ENCODE measurements at regions not wholly inside any gene's neighbourhood (a gene's known extent, or its start where the extent isn't known, plus 50 kb on each side); places are given as distances from the start of the nearest gene placed in this dataset.

DNA sequence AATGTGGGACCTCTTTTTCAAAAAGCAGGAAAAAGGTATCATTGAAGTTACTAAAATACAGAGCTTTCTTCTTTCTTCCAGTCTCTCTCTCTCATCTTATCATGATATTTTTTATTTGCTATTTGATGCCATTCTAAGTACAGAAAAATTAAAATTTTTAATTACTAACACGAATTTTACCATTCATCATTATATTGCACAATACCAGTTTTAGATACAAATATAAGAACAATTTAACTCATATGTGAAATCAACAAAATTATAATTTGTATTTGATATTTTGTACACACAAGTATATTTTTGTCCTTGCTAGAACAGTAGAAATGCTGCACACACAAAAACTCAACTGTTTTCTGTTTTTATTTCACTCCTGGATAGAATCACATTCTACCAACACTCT, 112.2 kb downstream of the OAT start:
- TF ChIP-seq, protein P1, sequence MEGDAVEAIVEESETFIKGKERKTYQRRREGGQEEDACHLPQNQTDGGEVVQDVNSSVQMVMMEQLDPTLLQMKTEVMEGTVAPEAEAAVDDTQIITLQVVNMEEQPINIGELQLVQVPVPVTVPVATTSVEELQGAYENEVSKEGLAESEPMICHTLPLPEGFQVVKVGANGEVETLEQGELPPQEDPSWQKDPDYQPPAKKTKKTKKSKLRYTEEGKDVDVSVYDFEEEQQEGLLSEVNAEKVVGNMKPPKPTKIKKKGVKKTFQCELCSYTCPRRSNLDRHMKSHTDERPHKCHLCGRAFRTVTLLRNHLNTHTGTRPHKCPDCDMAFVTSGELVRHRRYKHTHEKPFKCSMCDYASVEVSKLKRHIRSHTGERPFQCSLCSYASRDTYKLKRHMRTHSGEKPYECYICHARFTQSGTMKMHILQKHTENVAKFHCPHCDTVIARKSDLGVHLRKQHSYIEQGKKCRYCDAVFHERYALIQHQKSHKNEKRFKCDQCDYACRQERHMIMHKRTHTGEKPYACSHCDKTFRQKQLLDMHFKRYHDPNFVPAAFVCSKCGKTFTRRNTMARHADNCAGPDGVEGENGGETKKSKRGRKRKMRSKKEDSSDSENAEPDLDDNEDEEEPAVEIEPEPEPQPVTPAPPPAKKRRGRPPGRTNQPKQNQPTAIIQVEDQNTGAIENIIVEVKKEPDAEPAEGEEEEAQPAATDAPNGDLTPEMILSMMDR (IDR thresholded peaks at IDR 0.05; ENCODE audit: extremely low read depth, insufficient read depth, missing control alignments) = no peak
- no peak for DNase-seq (ENCODE audit: low spot score)
- in situ Hi-C loops (cut with MboI; ENCODE audit: low pct_unique_long_range_greater_than_20kb, low sequenced_read_pairs, unreplicated experiment) = no loop called here

DNA sequence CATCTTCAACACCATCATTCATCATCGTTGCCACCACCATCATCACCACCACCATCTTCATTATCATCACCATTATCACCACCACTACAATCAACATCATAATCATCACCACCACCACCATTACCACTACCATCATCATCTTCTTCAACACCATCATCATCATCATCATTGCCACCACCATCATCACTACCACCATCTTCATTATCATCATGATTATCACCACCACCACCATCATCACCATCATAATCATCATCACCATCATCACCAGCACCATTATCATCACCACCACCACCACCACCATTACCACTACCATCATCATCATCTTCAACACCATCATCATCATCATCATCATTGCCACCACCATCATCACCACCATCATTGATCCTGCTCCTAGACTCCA, 112.7 kb downstream of the OAT start:
- TF ChIP-seq, protein P1 (IDR thresholded peaks at IDR 0.05; ENCODE audit: extremely low read depth, insufficient read depth, missing control alignments) = no peak
- in situ Hi-C loops (cut with MboI; ENCODE audit: low pct_unique_long_range_greater_than_20kb, low sequenced_read_pairs, unreplicated experiment) = no loop called here
- no peak for DNase-seq (ENCODE audit: low spot score)

- DNase-seq (ENCODE audit: low spot score) = no peak
- in situ Hi-C loops (cut with MboI; ENCODE audit: low pct_unique_long_range_greater_than_20kb, low sequenced_read_pairs, unreplicated experiment) = no loop called here
Observed at GRCh38 chr10:124305131-124305530, 113.6 kb downstream of the OAT start.

GRCh38 chr10:124303662-124304418, 114.9 kb downstream of the OAT start:
- TF ChIP-seq, protein P1 (IDR thresholded peaks at IDR 0.05; ENCODE audit: extremely low read depth, insufficient read depth, missing control alignments) = no peak
- in situ Hi-C loops (cut with MboI; ENCODE audit: low pct_unique_long_range_greater_than_20kb, low sequenced_read_pairs, unreplicated experiment) = no loop called here
- no peak for DNase-seq (ENCODE audit: low spot score)

More at GRCh38 chr10:124305131-124305530, 113.6 kb downstream of the OAT start:
- TF ChIP-seq, protein P1 (IDR thresholded peaks at IDR 0.05; ENCODE audit: extremely low read depth, insufficient read depth, missing control alignments) = no peak

DNA sequence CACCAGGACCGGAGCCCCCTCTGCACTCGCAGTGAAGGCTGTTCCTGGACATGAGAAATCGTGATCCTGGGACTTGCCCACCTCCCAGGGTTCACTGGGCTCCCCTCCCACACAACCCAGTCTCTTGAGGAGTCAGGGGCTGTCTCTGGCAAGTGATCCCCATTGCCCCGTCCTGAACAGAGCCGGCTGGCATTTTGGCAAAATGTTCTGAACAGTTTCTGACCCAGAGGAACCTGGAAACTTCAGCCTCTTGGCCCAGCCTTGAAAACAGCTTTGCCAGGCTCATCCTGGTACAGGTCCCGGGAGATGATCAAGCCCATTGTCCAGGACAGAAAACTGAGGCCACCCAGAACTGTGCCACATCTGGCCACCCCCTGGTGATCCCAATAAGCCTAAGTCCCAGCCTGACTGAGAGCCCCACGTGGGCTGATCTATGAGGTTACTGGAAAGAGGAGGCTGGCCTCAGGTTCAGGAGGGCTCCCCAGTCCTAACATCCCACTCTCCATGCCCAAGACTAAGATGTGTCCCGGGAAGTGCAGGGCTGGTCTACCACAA, 115.7 kb downstream of the OAT start:
- no peak for DNase-seq (ENCODE audit: low spot score)
- TF ChIP-seq, protein P1 (IDR thresholded peaks at IDR 0.05; ENCODE audit: extremely low read depth, insufficient read depth, missing control alignments) = no peak
- in situ Hi-C loops (cut with MboI; ENCODE audit: low pct_unique_long_range_greater_than_20kb, low sequenced_read_pairs, unreplicated experiment) = no loop called here

DNA sequence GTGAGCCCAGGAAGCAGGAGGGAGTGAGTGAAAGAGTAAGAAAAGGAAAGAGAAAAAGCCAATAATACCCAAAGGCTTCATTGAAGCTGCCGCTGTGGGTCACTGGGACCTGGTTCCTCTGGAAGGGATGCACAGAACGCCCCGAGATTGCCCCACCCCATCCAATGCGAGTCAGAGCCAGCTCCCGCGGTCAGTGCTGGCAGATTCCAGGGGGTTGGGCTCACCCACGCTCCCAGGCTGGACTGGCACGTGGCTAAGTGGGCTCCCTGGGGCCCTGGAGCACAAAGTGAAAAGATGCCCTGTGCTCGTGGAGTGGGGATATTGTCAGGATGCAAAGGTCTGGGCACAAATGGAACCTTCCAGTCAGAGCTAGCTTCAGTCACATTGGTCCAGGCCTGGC, 117.0 kb downstream of the OAT start:
- DNase-seq (ENCODE audit: low spot score) = no peak
- TF ChIP-seq, protein P1 (IDR thresholded peaks at IDR 0.05; ENCODE audit: extremely low read depth, insufficient read depth, missing control alignments) = no peak
- in situ Hi-C loops (cut with MboI; ENCODE audit: low pct_unique_long_range_greater_than_20kb, low sequenced_read_pairs, unreplicated experiment) = no loop called here
